Endometrium (tissue), 2 donors: ENCODE measurements at regions not wholly inside any gene's neighbourhood (a gene's known extent, or its start where the extent isn't known, plus 50 kb on each side); places are given as distances from the start of the nearest gene placed in this dataset.
"Not testable (repeated sequence)": the region's sequence is repeated elsewhere in the genome, so short reads cannot be mapped to it uniquely, and the experiment has no call there.

Experiments
- FAIRE-seq: peaks from 2 replicates; lab custom pipeline; 2012; peaks lifted over from hg19 to GRCh38; lab: Jason Lieb, UNC
- donor health status: control.
- donor health status: control.

DNA sequence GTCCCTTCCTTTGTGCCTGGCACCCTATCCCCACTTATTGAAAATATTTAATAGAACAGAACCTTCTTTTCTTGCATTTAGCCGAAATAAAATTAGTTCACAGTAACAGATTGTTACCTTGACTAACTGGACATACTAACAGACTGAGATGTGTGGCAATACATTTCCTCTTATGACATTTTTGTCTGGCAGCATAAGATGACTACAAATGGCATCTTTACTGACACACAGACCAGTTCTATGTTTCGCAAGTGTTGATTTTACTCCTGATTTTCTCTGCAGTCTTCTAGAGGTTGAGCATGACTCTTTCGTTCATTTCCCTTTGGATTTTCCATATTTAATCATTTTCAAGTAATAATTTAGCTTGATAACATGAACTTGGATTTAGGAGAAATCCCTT is 474.6 kb downstream of the CBLN4 start:
- no peak for FAIRE-seq

GRCh38 chr20:55528482-55528881 is 476.8 kb downstream of the CBLN4 start:
- no peak for FAIRE-seq

DNA sequence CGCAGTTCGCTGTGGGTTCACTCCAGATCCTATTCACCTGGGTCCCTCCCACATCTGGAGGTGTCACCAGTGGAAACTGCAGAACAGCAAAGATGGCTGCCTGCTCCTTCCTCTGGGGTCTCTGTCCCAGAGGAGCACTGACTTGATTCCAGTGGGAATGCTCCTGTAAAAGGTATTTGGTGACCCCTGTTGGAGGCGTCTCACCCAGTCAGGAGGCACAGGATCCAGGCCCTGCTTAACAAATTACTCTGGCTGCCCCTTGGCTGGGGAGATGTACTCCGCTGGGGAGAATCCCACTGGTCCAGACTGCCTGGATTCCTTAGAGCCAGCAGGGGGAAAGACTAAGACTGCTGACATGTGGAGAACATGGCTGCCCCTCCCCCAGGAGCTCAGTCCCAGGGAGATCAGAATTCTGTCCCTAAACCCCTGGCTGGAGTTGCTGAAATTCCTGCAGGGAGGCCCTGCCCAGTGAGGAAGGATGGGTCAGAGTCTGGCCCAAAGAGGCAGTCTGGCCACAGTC is 483.0 kb downstream of the CBLN4 start:
- FAIRE-seq = no peak

DNA sequence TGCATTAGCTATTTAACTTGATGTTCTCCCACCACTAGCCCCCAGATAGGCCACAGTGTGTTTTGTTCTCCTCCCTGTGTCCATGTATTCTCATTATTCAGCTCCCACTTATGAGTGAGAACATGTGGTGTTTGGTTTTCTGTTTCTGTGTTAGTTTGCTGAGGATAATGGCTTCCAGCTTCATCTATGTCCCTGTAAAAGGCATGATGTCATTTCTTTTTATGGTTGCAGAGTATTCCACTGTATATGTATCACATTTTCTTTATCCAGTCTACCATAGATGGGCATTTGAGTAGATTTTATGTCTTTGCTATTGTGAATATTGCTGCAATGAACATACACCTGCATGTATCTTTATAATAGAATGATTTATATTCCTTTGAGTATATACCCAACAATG is 487.7 kb downstream of the CBLN4 start:
- not testable (repeated sequence) for FAIRE-seq

- FAIRE-seq = no peak
These were observed 489.5 kb downstream of the CBLN4 start for GRCh38 chr20:55515832-55516231.

DNA sequence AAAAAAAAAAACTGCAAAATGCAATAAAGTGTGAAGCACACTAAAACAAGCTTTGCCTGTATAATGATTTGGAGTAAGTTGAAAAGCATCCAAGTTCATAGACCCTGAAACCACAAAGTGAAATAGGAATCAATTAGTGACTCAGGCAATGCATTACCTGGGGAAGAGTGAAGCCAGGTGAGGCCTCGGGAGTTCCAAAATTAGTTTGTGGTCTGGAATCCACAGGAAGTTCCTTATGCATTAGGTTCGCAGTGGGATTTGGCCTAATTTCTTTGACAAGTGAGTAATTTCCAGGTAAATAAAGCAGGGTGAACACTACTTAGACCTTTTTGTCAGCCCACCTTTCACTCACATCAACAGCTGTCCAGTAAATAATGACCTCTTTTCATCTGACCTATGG is 490.8 kb downstream of the CBLN4 start:
- FAIRE-seq = no peak

DNA sequence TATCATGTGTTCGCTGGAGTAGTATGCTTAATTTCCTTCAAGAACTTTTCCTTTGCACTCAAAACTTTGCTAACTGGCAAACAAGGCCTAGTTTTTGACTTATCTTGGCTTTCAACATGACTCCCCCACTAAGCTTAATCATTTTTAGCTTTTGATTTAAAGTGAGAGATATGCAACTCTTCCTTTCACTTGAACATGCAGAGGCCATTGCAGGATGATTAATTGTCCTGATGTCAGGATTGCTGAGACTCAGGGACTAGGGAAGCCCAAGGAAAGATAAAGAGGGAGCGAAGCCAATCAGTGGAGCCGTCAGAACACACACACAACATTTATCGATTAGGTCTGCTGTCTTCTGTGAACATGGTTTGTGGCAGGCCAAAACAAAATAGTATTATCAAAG is 491.4 kb downstream of the CBLN4 start:
- FAIRE-seq = no peak

DNA sequence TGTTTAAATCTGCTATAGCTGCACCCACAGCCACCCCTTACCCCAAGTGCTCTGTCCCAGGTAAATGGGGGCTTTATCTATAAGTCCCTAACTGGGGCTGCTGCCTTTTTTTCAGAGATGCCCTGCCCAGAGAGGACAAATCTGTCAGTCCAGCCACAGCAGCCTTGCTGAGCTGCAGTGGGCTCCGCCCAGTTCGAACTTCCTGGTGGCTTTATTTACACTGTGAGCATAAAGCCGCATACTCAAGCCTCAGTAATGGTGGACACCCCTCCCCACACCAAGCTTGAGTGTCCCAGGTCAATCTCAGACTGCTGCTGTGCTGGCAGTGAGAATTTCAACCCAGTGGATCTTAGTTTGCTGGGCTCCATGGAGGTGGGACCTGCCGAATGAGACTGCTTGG is 505.2 kb downstream of the CBLN4 start:
- no peak for FAIRE-seq

- peak; percentile 80 for FAIRE-seq
These were observed 516.7 kb downstream of the CBLN4 start for GRCh38 chr20:55488593-55488992.

DNA sequence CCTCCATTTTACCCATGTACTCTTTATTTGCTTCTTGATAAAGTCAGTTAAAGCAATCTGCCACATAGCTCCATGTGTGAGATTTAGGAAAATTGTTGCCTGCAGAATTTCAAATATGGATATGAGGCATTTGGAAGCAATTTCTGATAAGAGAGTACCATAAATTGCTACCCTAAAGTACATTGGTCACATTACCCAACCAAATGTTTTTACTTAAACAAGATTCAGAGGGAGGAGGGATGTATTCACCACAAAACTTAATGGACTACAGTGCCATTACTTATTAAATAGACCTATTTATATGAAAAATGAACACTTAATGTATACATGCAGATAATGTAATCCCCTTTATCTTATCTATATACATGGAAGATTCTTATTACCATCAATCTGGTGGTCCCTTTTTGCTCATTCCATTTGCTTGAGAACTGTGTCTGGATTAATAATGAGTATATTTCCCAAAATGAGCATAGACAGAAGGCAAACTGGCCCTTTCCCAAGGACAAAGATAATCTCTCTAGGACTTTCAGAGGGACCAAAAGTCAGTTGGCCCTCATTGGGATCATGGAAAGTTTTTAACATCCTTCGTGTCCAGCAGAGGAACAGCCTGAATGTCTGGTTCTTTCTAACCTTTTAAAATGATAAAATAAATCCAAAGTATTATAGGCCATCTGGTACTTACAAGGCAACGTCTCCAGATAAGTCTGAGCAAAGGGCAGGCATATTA is 526.4 kb downstream of the CBLN4 start:
- FAIRE-seq = no peak

DNA sequence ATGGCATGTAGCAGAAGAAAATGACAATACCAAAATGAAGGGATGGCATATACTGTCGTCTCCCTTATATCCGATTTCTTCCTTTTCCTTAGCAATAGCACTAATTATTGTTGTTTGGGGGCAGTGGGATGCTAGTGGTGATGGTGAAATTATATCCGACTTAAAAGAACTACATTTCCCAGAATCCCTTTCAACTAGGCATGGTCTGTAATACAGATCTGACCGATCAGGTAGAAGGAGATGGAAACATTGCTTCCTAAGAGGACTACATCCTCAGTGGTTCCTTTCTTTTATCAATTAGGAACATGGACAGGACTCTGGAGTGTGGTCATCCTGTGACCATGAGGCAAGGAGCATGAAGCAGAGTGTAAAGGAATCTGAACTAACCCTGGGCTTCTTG is 532.6 kb downstream of the CBLN4 start:
- FAIRE-seq = no peak

DNA sequence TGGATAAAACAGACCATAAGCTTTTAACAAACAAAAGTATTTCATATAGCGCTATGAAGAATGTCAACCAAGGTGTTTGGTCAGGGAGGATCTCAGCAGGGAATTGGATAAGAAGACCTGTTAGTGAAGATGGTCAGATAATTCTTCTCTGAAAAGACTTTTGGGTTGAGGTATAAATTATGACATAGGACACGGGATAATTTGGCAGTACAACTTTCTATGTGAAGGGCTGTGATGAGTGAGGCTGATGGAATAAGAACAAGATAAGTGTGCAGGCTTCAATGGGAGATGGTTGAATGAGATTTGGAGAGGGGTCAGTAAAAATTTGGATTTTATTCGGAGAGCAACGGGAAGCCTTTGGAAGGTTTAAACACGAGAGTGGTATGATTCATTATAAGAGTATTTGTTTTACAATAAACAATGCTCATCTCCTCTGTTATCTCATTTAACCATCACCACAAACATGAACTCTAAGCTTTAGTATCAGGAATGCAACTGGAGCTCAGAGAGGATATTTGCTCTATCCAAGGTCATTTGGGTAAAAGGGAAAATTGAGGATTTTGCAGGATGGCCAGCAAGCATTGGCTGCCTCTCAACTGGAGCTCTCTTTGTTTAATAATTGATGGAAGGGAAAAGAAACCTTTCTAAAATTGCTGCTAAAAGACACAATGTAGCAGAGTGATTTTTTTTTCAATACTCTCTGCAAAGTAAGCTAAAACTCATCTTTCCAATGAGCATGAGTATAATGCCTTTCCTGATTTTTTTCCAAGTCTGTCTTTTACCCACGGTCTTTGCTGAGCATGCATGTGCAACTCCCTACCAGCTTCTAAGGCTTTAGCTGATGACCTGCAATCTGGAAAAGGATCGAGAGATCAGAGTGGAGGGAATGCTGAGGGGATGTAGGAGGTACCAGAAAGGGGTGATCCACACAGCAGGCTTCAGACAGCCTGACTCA is 534.0 kb downstream of the CBLN4 start:
- FAIRE-seq = peak; percentile 96

- FAIRE-seq = no peak
These were observed 536.2 kb downstream of the CBLN4 start for GRCh38 chr20:55469074-55469473.

DNA sequence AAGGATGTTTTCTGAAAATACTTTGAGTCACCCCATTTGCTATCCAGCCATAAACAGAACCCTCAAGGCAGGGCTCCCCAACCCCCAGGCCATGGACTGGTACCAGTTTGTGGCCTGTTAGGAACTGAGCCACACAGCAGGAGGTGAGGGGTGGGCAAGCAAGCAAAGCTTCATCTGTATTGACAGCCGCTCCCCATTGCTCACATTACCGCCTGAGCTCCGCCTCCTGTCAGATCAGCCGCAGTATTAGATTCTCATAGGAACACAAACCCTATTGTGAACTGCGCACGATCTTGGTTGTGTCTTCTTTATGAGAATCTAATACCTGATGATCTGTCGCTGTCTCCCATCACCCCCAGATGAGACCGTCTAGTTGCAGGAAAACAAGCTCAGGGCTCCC is 543.8 kb downstream of the CBLN4 start:
- FAIRE-seq = no peak

GRCh38 chr20:55456316-55456940 is 548.9 kb downstream of the CBLN4 start:
- no peak for FAIRE-seq

DNA sequence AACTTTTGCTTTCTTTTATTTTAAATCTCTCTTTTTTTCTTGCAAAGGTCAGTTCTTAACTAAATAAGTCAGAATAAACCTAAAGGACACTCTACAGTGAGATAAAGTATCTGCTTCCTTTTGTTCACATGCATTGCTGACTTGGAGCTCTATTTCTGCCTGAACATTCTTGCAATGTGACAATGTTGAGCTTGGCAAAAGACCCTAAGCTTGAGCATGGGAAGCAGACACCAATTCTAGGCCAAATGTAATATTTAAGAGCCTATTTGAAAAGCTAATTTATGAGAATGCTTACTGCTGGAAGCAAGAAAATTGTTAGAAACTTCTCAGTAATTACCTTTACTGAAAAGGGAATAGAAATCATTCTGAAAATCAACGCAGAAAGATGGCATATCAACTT is 556.2 kb downstream of the CBLN4 start:
- FAIRE-seq = no peak

- FAIRE-seq = no peak
These were observed 559.0 kb downstream of the CBLN4 start for GRCh38 chr20:55446301-55446700.

DNA sequence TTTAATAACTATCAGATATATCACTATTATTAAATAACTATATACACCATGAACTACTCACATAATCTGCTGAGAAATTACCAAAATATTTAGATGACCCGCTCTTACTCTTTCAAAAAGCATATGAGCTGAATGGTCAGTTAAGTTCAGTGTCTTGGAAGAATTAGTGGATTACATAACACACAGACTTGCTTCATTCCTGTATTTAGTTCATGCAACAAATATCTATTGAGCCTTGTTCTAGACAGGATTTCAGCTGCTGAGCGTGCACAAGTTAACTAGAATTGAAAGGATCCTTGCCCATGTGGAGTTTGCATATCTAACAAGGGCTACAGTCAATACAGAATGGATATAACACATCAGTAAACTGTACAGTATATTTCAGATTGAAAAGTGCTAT is 566.2 kb downstream of the CBLN4 start:
- peak; percentile 60 for FAIRE-seq

DNA sequence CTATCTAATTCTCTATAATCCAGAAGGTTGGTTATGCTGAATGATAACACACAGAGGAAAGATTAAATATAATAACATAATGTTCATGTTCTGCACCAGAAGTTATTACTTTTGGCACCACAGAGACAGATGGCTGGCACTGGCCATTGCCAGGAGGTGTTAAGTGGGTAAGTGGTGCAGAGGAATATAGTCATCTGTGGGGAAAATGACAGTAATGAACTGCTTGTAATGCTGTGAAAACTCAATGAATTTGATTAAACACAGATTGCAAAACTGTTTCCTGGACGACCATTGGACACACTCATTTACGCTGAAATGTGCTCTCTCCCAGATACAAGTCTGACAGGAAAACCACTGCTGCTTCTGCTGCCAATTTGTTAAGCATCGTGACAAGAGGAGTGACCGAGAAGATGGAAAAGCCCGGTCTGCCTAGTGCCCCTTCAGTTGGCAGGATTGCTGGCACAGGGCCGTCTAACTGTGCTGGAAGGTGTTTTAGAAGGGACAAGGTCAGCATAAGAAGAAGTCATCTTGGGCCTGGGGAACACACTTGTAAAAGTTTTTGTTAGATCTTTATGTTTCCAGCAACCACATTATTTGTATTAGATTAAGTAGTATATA is 567.4 kb downstream of the CBLN4 start:
- FAIRE-seq = no peak

GRCh38 chr20:55424968-55425367 is 580.4 kb downstream of the CBLN4 start:
- peak; percentile 94 for FAIRE-seq

- no peak for FAIRE-seq
These were observed 580.8 kb downstream of the CBLN4 start for GRCh38 chr20:55424476-55424875.

DNA sequence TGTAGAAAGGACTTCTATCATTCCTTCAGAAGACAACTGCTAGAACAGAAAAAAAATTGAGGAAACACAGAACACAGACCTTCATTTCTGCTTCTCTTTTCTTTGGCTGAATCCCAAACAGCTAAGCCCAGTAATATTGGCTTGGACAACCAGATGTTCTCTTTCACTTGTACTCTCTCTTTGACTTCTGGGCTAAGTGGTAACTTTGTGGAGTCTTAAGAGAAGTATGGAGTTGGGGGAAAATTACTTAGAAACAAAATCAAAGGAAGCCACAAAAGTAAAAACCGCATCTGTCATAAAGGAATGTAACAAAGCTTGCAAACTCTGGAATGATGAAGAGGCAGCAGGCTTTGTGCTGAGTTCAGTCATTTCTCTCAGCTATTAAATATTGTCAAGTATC is 587.5 kb downstream of the CBLN4 start:
- FAIRE-seq = peak; percentile 96
